Ishikawa (cell line): ENCODE measurements at regions not wholly inside any gene's neighbourhood (a gene's known extent, or its start where the extent isn't known, plus 50 kb on each side); places are given as distances from the start of the nearest gene placed in this dataset.

Experiments used
- CEBPB ChIP-seq: IDR thresholded peaks from 2 replicates; pipeline ENCODE4 v1.6.1; 2012
- EGR1 ChIP-seq: IDR thresholded peaks from 2 replicates; pipeline ENCODE4 v1.6.1; 2012
- EP300 ChIP-seq: IDR thresholded peaks from 2 replicates; pipeline ENCODE4 v1.6.1; 2012; ENCODE audit warnings: borderline replicate concordance
- RAD21 ChIP-seq: IDR thresholded peaks from 2 replicates; pipeline ENCODE4 v1.6.1; 2012; ENCODE audit warnings: low read depth
- TAF1 ChIP-seq: IDR thresholded peaks from 2 replicates; pipeline ENCODE4 v1.6.1; 2012; ENCODE audit warnings: low read depth, mild to moderate bottlenecking
- TCF12 ChIP-seq: IDR thresholded peaks from 2 replicates; pipeline ENCODE4 v1.6.1; 2012; ENCODE audit warnings: low read depth
- TEAD4 ChIP-seq: IDR thresholded peaks from 2 replicates; pipeline ENCODE4 v1.6.1; 2012
- YY1 ChIP-seq: IDR thresholded peaks from 2 replicates; pipeline ENCODE4 v1.6.1; 2012; ENCODE audit warnings: low read depth
- ZBTB7A ChIP-seq: IDR thresholded peaks from 2 replicates; pipeline ENCODE4 v1.6.1; 2012; ENCODE audit warnings: low read depth
- TF ChIP-seq, protein P1 (sequence below): IDR thresholded peaks from 2 replicates; pipeline ENCODE4 v1.6.1; 2012; ENCODE audit warnings: low read depth, mild to moderate bottlenecking
- TF ChIP-seq, protein P2 (sequence below): IDR thresholded peaks from 2 replicates; pipeline ENCODE4 v1.6.1; 2012
- TF ChIP-seq, protein P3 (sequence below): IDR thresholded peaks from 2 replicates; pipeline ENCODE4 v1.6.1; 2012

DNA sequence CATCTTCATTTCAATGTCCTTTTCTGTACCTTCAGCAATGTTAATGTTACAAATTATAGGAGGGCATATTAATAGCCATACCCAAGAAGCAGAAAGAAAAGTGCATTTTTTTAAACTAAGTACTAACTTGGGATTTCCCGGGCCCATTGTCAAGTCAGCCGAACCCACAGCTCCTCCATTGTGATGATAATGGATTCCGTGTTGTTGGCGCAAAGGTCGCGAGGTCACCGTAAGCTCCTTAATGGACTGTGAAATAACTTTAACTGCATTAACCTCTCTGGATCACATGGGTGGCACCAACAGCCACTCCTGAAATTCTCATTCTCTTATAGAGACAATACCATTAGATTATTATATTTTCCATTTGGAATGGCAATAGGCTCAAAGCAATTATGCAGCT lies 250.6 kb upstream of the RRP15 start:
- TF ChIP-seq TCF12, result no peak
- TF ChIP-seq, protein P1, sequence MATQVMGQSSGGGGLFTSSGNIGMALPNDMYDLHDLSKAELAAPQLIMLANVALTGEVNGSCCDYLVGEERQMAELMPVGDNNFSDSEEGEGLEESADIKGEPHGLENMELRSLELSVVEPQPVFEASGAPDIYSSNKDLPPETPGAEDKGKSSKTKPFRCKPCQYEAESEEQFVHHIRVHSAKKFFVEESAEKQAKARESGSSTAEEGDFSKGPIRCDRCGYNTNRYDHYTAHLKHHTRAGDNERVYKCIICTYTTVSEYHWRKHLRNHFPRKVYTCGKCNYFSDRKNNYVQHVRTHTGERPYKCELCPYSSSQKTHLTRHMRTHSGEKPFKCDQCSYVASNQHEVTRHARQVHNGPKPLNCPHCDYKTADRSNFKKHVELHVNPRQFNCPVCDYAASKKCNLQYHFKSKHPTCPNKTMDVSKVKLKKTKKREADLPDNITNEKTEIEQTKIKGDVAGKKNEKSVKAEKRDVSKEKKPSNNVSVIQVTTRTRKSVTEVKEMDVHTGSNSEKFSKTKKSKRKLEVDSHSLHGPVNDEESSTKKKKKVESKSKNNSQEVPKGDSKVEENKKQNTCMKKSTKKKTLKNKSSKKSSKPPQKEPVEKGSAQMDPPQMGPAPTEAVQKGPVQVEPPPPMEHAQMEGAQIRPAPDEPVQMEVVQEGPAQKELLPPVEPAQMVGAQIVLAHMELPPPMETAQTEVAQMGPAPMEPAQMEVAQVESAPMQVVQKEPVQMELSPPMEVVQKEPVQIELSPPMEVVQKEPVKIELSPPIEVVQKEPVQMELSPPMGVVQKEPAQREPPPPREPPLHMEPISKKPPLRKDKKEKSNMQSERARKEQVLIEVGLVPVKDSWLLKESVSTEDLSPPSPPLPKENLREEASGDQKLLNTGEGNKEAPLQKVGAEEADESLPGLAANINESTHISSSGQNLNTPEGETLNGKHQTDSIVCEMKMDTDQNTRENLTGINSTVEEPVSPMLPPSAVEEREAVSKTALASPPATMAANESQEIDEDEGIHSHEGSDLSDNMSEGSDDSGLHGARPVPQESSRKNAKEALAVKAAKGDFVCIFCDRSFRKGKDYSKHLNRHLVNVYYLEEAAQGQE, result no peak
- TF ChIP-seq, protein P2, sequence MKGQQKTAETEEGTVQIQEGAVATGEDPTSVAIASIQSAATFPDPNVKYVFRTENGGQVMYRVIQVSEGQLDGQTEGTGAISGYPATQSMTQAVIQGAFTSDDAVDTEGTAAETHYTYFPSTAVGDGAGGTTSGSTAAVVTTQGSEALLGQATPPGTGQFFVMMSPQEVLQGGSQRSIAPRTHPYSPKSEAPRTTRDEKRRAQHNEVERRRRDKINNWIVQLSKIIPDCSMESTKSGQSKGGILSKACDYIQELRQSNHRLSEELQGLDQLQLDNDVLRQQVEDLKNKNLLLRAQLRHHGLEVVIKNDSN, result no peak
- TF ChIP-seq TEAD4, result no peak
- TF ChIP-seq RAD21, result no peak
- TF ChIP-seq, protein P3, sequence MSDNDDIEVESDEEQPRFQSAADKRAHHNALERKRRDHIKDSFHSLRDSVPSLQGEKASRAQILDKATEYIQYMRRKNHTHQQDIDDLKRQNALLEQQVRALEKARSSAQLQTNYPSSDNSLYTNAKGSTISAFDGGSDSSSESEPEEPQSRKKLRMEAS, result no peak
- TF ChIP-seq TAF1, result no peak
- no peak for TF ChIP-seq EGR1
- no peak for TF ChIP-seq YY1
- no peak for TF ChIP-seq CEBPB
- TF ChIP-seq EP300, result no peak
- TF ChIP-seq ZBTB7A, result no peak
